Ovary (tissue), 7 donors: ENCODE measurements at regions not wholly inside any gene's neighbourhood (a gene's known extent, or its start where the extent isn't known, plus 50 kb on each side); places are given as distances from the start of the nearest gene placed in this dataset.

Experiments
- DNase-seq, 5 donors: peaks; one replicate each; pipeline ENCODE4 v3.0.0-alpha.2; 2019 to 2020
- H3K27ac ChIP-seq, 2 donors: fragments of 200-600 bp; one replicate each; pipeline versions ENCODE4 v1.5.1 to v1.8.0; 2019 to 2022
- H3K27me3 ChIP-seq: fragments of 200-600 bp; one replicate; pipeline ENCODE4 v1.8.0; 2022
- H3K36me3 ChIP-seq: fragments of 200-600 bp; sonication (generic); one replicate; pipeline ENCODE4 v1.5.1; 2019
- H3K4me1 ChIP-seq: one replicate; pipeline ENCODE4 v1.8.1; 2013; ENCODE audit warnings: mild to moderate bottlenecking, moderate library complexity; ENCODE audit not compliant: insufficient read depth
- H3K4me3 ChIP-seq: fragments of 200-600 bp; sonication (generic); one replicate; pipeline ENCODE4 v1.5.1; 2017
- H3K9me3 ChIP-seq, 2 donors: fragments of 200-600 bp in 1 of 2; sonication (generic) in 1 of 2; one replicate each; pipeline versions ENCODE4 v1.5.1 to v1.8.1; 2013 to 2019; ENCODE audit warnings: mild to moderate bottlenecking in 1 of 2, moderate library complexity in 1 of 2
- EP300 ChIP-seq: sonication (generic); formaldehyde crosslinking; IDR thresholded peaks from one replicate; pipeline ENCODE4 v1.6.1; 2017; ENCODE audit warnings: antibody characterized with exemption
- POLR2A ChIP-seq: fragments of 450-650 bp; IDR thresholded peaks from one replicate; pipeline ENCODE4 v1.6.1; 2017; ENCODE audit warnings: antibody characterized with exemption, mild to moderate bottlenecking, moderate library complexity
- WGBS, 3 donors: extraction: QIAGEN DNeasy Blood & Tissue Kit in 1 of 3; methylation state at CpG; one replicate each; pipeline versions ENCODE4 v1.1.5 to v1.1.7; 2013 to 2017; 5-methylcytosine and 5-hydroxymethylcytosine counted together
- intact Hi-C, 4 donors: fragments of 100-400 bp; cut with DNase I; formaldehyde crosslinking; loops; one replicate each; pipeline versions ENCODE4 v1.11.0 to v1.15.1; 2022 to 2023
- TF ChIP-seq, protein P1 (sequence below), 3 donors: fragments of 450-650 bp in 2 of 3; fragments of 200-600 bp in 1 of 3; IDR thresholded peaks; one replicate each; pipeline versions ENCODE4 v1.5.1 to v1.8.0; 2016 to 2022; ENCODE audit warnings: antibody characterized with exemption in 3 of 3, mild to moderate bottlenecking in 1 of 3
- donor health status: DM: no; HTN: no; CAD: no; lungs with moderate emphysema.
- donor health status: DM: no; HTN: no; CAD: no.
- donor health status: Bipolar disorder and iron deficiency.
- donor health status: DM: no; HTN: no; CAD: no.
- donor health status: DM: yes; HTN: yes; CAD: no.

- no peak overlapping the region for H3K4me3 ChIP-seq
- no peak overlapping the region for H3K27ac ChIP-seq
- H3K4me1 ChIP-seq: peaks cover 2% of the 10 kb centered on the region
- no peaks in the 10 kb centered on the region for H3K36me3 ChIP-seq
- DNase-seq: no peak
- TF ChIP-seq EP300 (no peak), POLR2A (no peak)
- TF ChIP-seq, protein P1, sequence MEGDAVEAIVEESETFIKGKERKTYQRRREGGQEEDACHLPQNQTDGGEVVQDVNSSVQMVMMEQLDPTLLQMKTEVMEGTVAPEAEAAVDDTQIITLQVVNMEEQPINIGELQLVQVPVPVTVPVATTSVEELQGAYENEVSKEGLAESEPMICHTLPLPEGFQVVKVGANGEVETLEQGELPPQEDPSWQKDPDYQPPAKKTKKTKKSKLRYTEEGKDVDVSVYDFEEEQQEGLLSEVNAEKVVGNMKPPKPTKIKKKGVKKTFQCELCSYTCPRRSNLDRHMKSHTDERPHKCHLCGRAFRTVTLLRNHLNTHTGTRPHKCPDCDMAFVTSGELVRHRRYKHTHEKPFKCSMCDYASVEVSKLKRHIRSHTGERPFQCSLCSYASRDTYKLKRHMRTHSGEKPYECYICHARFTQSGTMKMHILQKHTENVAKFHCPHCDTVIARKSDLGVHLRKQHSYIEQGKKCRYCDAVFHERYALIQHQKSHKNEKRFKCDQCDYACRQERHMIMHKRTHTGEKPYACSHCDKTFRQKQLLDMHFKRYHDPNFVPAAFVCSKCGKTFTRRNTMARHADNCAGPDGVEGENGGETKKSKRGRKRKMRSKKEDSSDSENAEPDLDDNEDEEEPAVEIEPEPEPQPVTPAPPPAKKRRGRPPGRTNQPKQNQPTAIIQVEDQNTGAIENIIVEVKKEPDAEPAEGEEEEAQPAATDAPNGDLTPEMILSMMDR (IDR thresholded peaks at IDR 0.05): no peak
- no peaks in the 10 kb centered on the region for H3K9me3 ChIP-seq
- intact Hi-C loops: no loop called here
- H3K27me3 ChIP-seq: no peaks in the 10 kb centered on the region
Measured at GRCh38 chr17:73718362-73718761, 74.1 kb upstream of the SDK2 start.

- TF ChIP-seq, protein P1 (IDR thresholded peaks at IDR 0.05): no peak
- TF ChIP-seq POLR2A (no peak), EP300 (no peak)
- Histone ChIP-seq H3K4me3 (no peak overlapping the region), H3K27me3 (no peaks in the 10 kb centered on the region), H3K27ac (no peak overlapping the region), H3K36me3 (no peaks in the 10 kb centered on the region), H3K9me3 (no peaks in the 10 kb centered on the region), H3K4me1 (peaks cover 2% of the 10 kb centered on the region)
- no peak for DNase-seq
- intact Hi-C loops: no loop called here
- 30 to 44% (median 31%) methylated on average over 9 of the region's 9 CpGs for WGBS, 3 donors
Measured at GRCh38 chr17:73718912-73719311, 74.7 kb upstream of the SDK2 start.

GRCh38 chr17:73719588-73720071 lies 75.4 kb upstream of the SDK2 start:
- Histone ChIP-seq H3K4me1 (peaks cover 2% of the 10 kb centered on the region), H3K4me3 (no peak overlapping the region), H3K27ac (no peak overlapping the region), H3K9me3 (no peaks in the 10 kb centered on the region), H3K27me3 (no peaks in the 10 kb centered on the region), H3K36me3 (no peaks in the 10 kb centered on the region)
- WGBS, 3 donors: 9 to 32% (median 15%) methylated on average over 16 of the region's 16 CpGs
- DNase-seq: peak in 1 of 5 donors; percentile 33
- intact Hi-C loops: no loop called here
- no peak for TF ChIP-seq POLR2A
- no peak for TF ChIP-seq EP300
- TF ChIP-seq, protein P1 (IDR thresholded peaks at IDR 0.05): no peak

DNA sequence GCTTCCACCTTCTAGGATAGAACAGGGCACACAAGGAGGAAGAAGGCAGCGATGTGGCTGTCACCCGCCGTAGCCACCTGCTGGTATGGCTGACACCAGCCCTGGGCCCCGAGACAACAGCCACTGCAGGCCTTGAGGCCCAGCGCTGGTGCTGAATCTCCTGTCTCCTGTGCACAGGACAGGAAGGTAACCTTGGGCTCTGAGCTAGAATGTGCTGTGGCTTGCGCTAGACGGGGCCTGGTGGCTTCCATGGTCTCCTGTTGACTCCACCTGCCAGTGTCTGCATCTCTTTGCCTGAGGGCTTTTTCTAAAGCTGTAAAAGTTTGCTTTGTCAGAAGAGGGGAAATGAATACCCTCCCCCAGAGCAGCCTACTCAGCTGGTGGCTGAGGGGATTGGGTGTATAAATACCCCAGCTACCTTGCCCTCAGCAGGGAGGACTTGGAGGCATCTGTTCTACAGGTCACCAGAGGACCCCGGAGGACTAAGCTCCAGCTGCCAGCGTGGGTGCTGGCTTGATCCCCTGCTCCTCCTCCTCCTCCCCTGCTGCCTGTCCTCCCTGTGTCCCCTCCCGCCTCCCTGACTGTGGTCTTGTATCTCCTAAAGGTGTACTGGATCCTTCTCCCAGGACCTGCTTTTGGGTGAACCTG lies 76.1 kb upstream of the SDK2 start:
- 90 to 97% (median 94%) methylated on average over 9 to 10 of the region's 10 CpGs for WGBS, 3 donors
- intact Hi-C loops: no loop called here
- no peak overlapping the region for H3K27ac ChIP-seq

More for the DNA sequence above, 76.1 kb upstream of the SDK2 start:
- H3K27me3 ChIP-seq: no peaks in the 10 kb centered on the region
- H3K36me3 ChIP-seq: no peaks in the 10 kb centered on the region
- no peaks in the 10 kb centered on the region for H3K9me3 ChIP-seq
- H3K4me3 ChIP-seq: no peak overlapping the region
- DNase-seq: no peak
- H3K4me1 ChIP-seq: peaks cover 2% of the 10 kb centered on the region
- TF ChIP-seq POLR2A (no peak), EP300 (no peak)
- TF ChIP-seq, protein P1 (IDR thresholded peaks at IDR 0.05): no peak
